IPS-20b (cell line): ENCODE measurements at regions not wholly inside any gene's neighbourhood (a gene's known extent, or its start where the extent isn't known, plus 50 kb on each side); places are given as distances from the start of the nearest gene placed in this dataset.
"Not testable (repeated sequence)": the region's sequence is repeated elsewhere in the genome, so short reads cannot be mapped to it uniquely, and the experiment has no call there.

Experiments
- H3K27ac ChIP-seq: one replicate; pipeline ENCODE4 v1.5.1; 2013; ENCODE audit warnings: low read length
- H3K27me3 ChIP-seq: 2 replicates; pipeline ENCODE4 v1.6.1; 2013; ENCODE audit warnings: mild to moderate bottlenecking, low read length, inconsistent platforms; ENCODE audit not compliant: insufficient read depth
- H3K36me3 ChIP-seq: 2 replicates; pipeline ENCODE4 v1.6.1; 2013; ENCODE audit warnings: low read depth, mild to moderate bottlenecking, inconsistent platforms, low read length, moderate library complexity; ENCODE audit not compliant: insufficient read depth
- H3K4me1 ChIP-seq: 2 replicates; pipeline ENCODE4 v1.6.1; 2013; ENCODE audit warnings: mild to moderate bottlenecking, control low read depth, inconsistent platforms, low read length, moderate library complexity; ENCODE audit not compliant: insufficient read depth
- H3K4me3 ChIP-seq: 2 replicates; pipeline ENCODE4 v1.5.1; 2013; ENCODE audit warnings: mild to moderate bottlenecking, low read length, inconsistent platforms
- H3K9ac ChIP-seq: 2 replicates; pipeline ENCODE4 v1.6.1; 2013; ENCODE audit warnings: low read depth, mild to moderate bottlenecking, inconsistent platforms, low read length, moderate library complexity
- H3K9me3 ChIP-seq: 2 replicates; pipeline ENCODE4 v1.6.1; 2013; ENCODE audit warnings: mild to moderate bottlenecking, low read depth, low read length, inconsistent platforms; ENCODE audit not compliant: insufficient read depth

GRCh38 chr16:79959226-79959625 is 358.7 kb upstream of the MAF start:
- H3K27me3 ChIP-seq = no peaks in the 10 kb centered on the region
- no peaks in the 10 kb centered on the region for H3K9me3 ChIP-seq
- no peaks in the 10 kb centered on the region; the same call in 1 of the 2 replicates for H3K4me1 ChIP-seq
- no peak overlapping the region for H3K27ac ChIP-seq
- H3K4me3 ChIP-seq = no peak overlapping the region
- H3K36me3 ChIP-seq = no peaks in the 10 kb centered on the region
- no peak overlapping the region for H3K9ac ChIP-seq

GRCh38 chr16:79954921-79955705 is 354.6 kb upstream of the MAF start:
- H3K9ac ChIP-seq = no peak overlapping the region
- no peak overlapping the region for H3K4me3 ChIP-seq
- H3K36me3 ChIP-seq = no peaks in the 10 kb centered on the region
- H3K27ac ChIP-seq = no peak overlapping the region
- no peaks in the 10 kb centered on the region for H3K4me1 ChIP-seq
- no peaks in the 10 kb centered on the region for H3K27me3 ChIP-seq
- H3K9me3 ChIP-seq = no peaks in the 10 kb centered on the region

GRCh38 chr16:79950932-79951719 is 350.6 kb upstream of the MAF start:
- Histone ChIP-seq H3K4me3 (no peak overlapping the region), H3K4me1 (no peaks in the 10 kb centered on the region), H3K27me3 (no peaks in the 10 kb centered on the region), H3K27ac (no peak overlapping the region), H3K36me3 (no peaks in the 10 kb centered on the region), H3K9me3 (no peaks in the 10 kb centered on the region), H3K9ac (no peak overlapping the region)

GRCh38 chr16:79949417-79949816 is 348.9 kb upstream of the MAF start:
- Histone ChIP-seq H3K36me3 (no peaks in the 10 kb centered on the region), H3K9me3 (no peaks in the 10 kb centered on the region), H3K27me3 (no peaks in the 10 kb centered on the region), H3K4me3 (no peak overlapping the region), H3K27ac (no peak overlapping the region), H3K9ac (no peak overlapping the region), H3K4me1 (no peaks in the 10 kb centered on the region)

GRCh38 chr16:79947771-79948170 is 347.2 kb upstream of the MAF start:
- no peak overlapping the region for H3K27ac ChIP-seq

GRCh38 chr16:79946252-79946651 is 345.7 kb upstream of the MAF start:
- Histone ChIP-seq H3K36me3 (no peaks in the 10 kb centered on the region), H3K4me1 (no peaks in the 10 kb centered on the region), H3K27ac (no peak overlapping the region), H3K4me3 (no peak overlapping the region), H3K9me3 (no peaks in the 10 kb centered on the region), H3K27me3 (no peaks in the 10 kb centered on the region), H3K9ac (no peak overlapping the region)

More at GRCh38 chr16:79947771-79948170, 347.2 kb upstream of the MAF start:
- H3K9ac ChIP-seq = no peak overlapping the region
- H3K4me3 ChIP-seq = no peak overlapping the region
- no peaks in the 10 kb centered on the region for H3K36me3 ChIP-seq
- H3K27me3 ChIP-seq = no peaks in the 10 kb centered on the region
- no peaks in the 10 kb centered on the region for H3K9me3 ChIP-seq
- H3K4me1 ChIP-seq = no peaks in the 10 kb centered on the region

DNA sequence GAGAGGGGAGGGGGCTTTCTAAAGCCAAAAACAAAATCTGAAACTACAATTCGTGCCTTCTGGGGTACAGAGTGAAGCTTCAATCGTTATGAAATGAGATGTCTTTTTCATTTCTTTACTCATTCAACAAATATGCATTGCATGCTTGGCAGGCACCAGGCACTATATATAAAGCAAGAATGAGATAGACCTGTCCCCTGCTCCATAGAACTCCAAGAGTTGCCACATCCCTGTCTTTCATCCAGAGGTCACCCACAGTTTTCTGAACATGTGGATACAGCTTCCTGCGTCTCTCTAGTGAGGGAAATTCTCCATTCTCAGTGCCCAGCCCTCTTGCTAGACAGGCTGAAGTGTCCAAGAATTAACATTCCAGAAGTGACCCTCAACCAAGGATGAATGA is 343.2 kb upstream of the MAF start:
- H3K36me3 ChIP-seq = no peaks in the 10 kb centered on the region
- no peaks in the 10 kb centered on the region for H3K9me3 ChIP-seq
- H3K27me3 ChIP-seq = no peaks in the 10 kb centered on the region
- H3K4me3 ChIP-seq = no peak overlapping the region
- H3K9ac ChIP-seq = no peak overlapping the region
- no peak overlapping the region for H3K27ac ChIP-seq
- no peaks in the 10 kb centered on the region for H3K4me1 ChIP-seq

- H3K9me3 ChIP-seq = no peaks in the 10 kb centered on the region
- no peak overlapping the region for H3K27ac ChIP-seq
- peaks cover 5% of the 10 kb centered on the region; the same call in 1 of the 2 replicates for H3K4me1 ChIP-seq
- H3K36me3 ChIP-seq = no peaks in the 10 kb centered on the region
- no peak overlapping the region for H3K4me3 ChIP-seq
- H3K27me3 ChIP-seq = no peaks in the 10 kb centered on the region
- H3K9ac ChIP-seq = no peak overlapping the region
These were observed 338.0 kb upstream of the MAF start for GRCh38 chr16:79938575-79938974.

- not testable (repeated sequence) for H3K9ac ChIP-seq, H3K36me3 ChIP-seq
These were observed 337.1 kb upstream of the MAF start for GRCh38 chr16:79937671-79938070.

GRCh38 chr16:79933603-79934002 is 333.1 kb upstream of the MAF start:
- Histone ChIP-seq H3K9ac (no peak overlapping the region), H3K27me3 (no peaks in the 10 kb centered on the region)

More at GRCh38 chr16:79937671-79938070, 337.1 kb upstream of the MAF start:
- H3K4me1 ChIP-seq, H3K4me3 ChIP-seq, H3K27ac ChIP-seq, H3K27me3 ChIP-seq, H3K9me3 ChIP-seq: not testable (repeated sequence)

DNA sequence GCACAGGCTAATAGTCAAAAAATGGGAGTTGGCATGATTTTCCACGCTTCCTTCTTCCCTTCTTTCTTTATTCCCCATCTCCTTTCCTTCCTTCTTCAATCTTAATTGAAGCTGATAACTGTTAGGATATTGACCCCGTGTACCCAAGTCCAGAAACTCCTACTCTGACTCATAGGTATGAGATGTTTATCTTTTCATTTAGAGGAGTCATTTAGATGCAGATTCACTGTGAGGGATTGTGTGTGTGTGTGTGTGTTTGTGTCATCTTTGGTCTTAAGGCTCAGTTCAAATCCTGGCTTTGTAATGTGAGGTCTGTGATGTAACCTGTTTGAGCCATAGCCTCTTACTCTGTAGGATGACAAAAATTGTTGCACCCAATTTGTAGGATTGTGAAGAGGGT is 332.0 kb upstream of the MAF start:
- H3K4me3 ChIP-seq = no peak overlapping the region
- peaks cover 5% of the 10 kb centered on the region; the same call in 1 of the 2 replicates for H3K4me1 ChIP-seq
- H3K27ac ChIP-seq = no peak overlapping the region
- no peaks in the 10 kb centered on the region for H3K9me3 ChIP-seq
- no peaks in the 10 kb centered on the region for H3K36me3 ChIP-seq
- H3K9ac ChIP-seq = no peak overlapping the region
- no peaks in the 10 kb centered on the region for H3K27me3 ChIP-seq

More at GRCh38 chr16:79933603-79934002, 333.1 kb upstream of the MAF start:
- Histone ChIP-seq H3K27ac (no peak overlapping the region), H3K4me3 (no peak overlapping the region), H3K4me1 (peaks cover 5% of the 10 kb centered on the region; the same call in 1 of the 2 replicates), H3K9me3 (no peaks in the 10 kb centered on the region), H3K36me3 (no peaks in the 10 kb centered on the region)

GRCh38 chr16:79931721-79932120 is 331.2 kb upstream of the MAF start:
- Histone ChIP-seq H3K4me3 (no peak overlapping the region), H3K9me3 (no peaks in the 10 kb centered on the region), H3K36me3 (no peaks in the 10 kb centered on the region)

More at GRCh38 chr16:79931721-79932120, 331.2 kb upstream of the MAF start:
- no peak overlapping the region for H3K9ac ChIP-seq
- H3K27me3 ChIP-seq = no peaks in the 10 kb centered on the region
- peaks cover 5% of the 10 kb centered on the region; the same call in 1 of the 2 replicates for H3K4me1 ChIP-seq
- H3K27ac ChIP-seq = no peak overlapping the region
